Endothelial cell of umbilical vein (primary cell): ENCODE measurements at regions not wholly inside any gene's neighbourhood (a gene's known extent, or its start where the extent isn't known, plus 50 kb on each side); places are given as distances from the start of the nearest gene placed in this dataset.
"Not testable (repeated sequence)": the region's sequence is repeated elsewhere in the genome, so short reads cannot be mapped to it uniquely, and the experiment has no call there.

Source experiments
- BruUV-seq: library from RNA; stranded (reverse); fragments of 400-500 nt; replicated peaks from 2 replicates; lab custom pipeline; 2021; lab: Mats Ljungman, UMichigan
- CTCF ChIA-PET: fragments of 300-600, 350-600 bp; sonication (Branson Sonifier 250); formaldehyde crosslinking; loops from one replicate; lab custom pipeline; 2021; ENCODE audit warnings: antibody characterized with exemption, inconsistent platforms; lab: Charles Lee
- POLR2A ChIA-PET: fragments of 300-600, 350-600 bp; sonication (Branson Sonifier 250); formaldehyde crosslinking; loops from one replicate; lab custom pipeline; 2021; ENCODE audit warnings: antibody characterized with exemption, inconsistent platforms; lab: Charles Lee
- DNase-seq: peaks from one replicate; pipeline ENCODE4 v3.0.0-alpha.2; 2011; ENCODE audit warnings: low read depth, low spot score
- FAIRE-seq: peaks from 2 replicates; lab custom pipeline; 2011; peaks lifted over from hg19 to GRCh38; lab: Jason Lieb, UNC
- H2AFZ ChIP-seq: 2 replicates; pipeline ENCODE4 v1.6.0; 2012; ENCODE audit warnings: low read depth, low read length, control low read depth, inconsistent platforms
- H3K27ac ChIP-seq: 2 replicates; pipeline ENCODE4 v1.5.1; 2011; ENCODE audit warnings: low read depth, mild to moderate bottlenecking, control low read depth, low read length, moderate library complexity; ENCODE audit not compliant: insufficient read depth
- H3K27me3 ChIP-seq, 2 experiments: 2 replicates each; pipeline versions ENCODE4 v1.6.0 to v1.6.1; 2011; ENCODE audit warnings: low read length in 2 of 2, mixed read lengths in 1 of 2; ENCODE audit not compliant: control insufficient read depth in 2 of 2, insufficient read depth in 2 of 2
- H3K36me3 ChIP-seq, 2 experiments: 2 replicates in 1 of 2; 3 replicates in 1 of 2; pipeline ENCODE4 v1.5.1; 2011; ENCODE audit warnings: low read length in 2 of 2, mild to moderate bottlenecking in 1 of 2, moderate library complexity in 1 of 2; ENCODE audit not compliant: control insufficient read depth in 2 of 2, insufficient read depth in 2 of 2; ENCODE audit errors: extremely low read depth in 1 of 2
- H3K4me1 ChIP-seq: 3 replicates; pipeline ENCODE4 v1.5.1; 2011; ENCODE audit warnings: mild to moderate bottlenecking, low read length; ENCODE audit not compliant: control insufficient read depth, insufficient read depth; ENCODE audit errors: extremely low read depth
- H3K4me2 ChIP-seq: 2 replicates; pipeline ENCODE4 v1.6.1; 2011; ENCODE audit warnings: low read length, control low read depth, mixed read lengths; ENCODE audit not compliant: insufficient read depth
- H3K4me3 ChIP-seq, 3 experiments: fragments of 200-600 bp in 1 of 3; sonication (generic), shearing (Covaris generic) in 1 of 3; replicated peaks in 1 of 3; 2 replicates each; pipeline ENCODE4 v1.5.1; 2011 to 2016; ENCODE audit warnings: control low read depth in 3 of 3, low read length in 3 of 3, mild to moderate bottlenecking in 2 of 3, inconsistent platforms in 1 of 3, low read depth in 1 of 3, moderate library complexity in 1 of 3; ENCODE audit not compliant: insufficient read depth in 1 of 3
- H3K79me2 ChIP-seq: 2 replicates; pipeline ENCODE4 v1.6.0; 2012; ENCODE audit warnings: low read length, inconsistent platforms; ENCODE audit not compliant: control insufficient read depth, insufficient read depth
- H3K9ac ChIP-seq: replicated peaks from 2 replicates; pipeline ENCODE3; 2011; ENCODE audit warnings: low read length, control low read depth; ENCODE audit not compliant: insufficient read depth; ENCODE audit errors: extremely low read depth
- H3K9me1 ChIP-seq: replicated peaks from 3 replicates; pipeline ENCODE4 v1.6.0; 2011; ENCODE audit warnings: mild to moderate bottlenecking, low read length; ENCODE audit not compliant: control insufficient read depth, insufficient read depth; ENCODE audit errors: extremely low read depth
- H3K9me3 ChIP-seq: replicated peaks from 2 replicates; pipeline ENCODE4 v1.5.1; 2012; ENCODE audit warnings: low read length, inconsistent platforms; ENCODE audit not compliant: control insufficient read depth, insufficient read depth
- H4K20me1 ChIP-seq: replicated peaks from 2 replicates; pipeline ENCODE3; 2011; ENCODE audit warnings: mild to moderate bottlenecking, low read length; ENCODE audit not compliant: control insufficient read depth, insufficient read depth; ENCODE audit errors: extremely low read depth
- GATA2 ChIP-seq: IDR thresholded peaks from 2 replicates; pipeline ENCODE4 v1.7.0; 2011; ENCODE audit warnings: low read depth, mild to moderate bottlenecking, moderate library complexity, mixed read lengths, low read length; ENCODE audit not compliant: insufficient read length, insufficient read depth
- JUN ChIP-seq: IDR thresholded peaks from 2 replicates; pipeline ENCODE4 v1.6.1; 2011; ENCODE audit warnings: borderline replicate concordance, low read depth; ENCODE audit not compliant: insufficient read length, insufficient read depth
- dilution Hi-C: fragments of 300-500 bp; cut with MboI; formaldehyde crosslinking; loops from one replicate; pipeline ENCODE4 v1.15.0; 2019; ENCODE audit warnings: low sequenced_read_pairs; ENCODE audit not compliant: extremely low pct_ligation_motif_present
- intact Hi-C: fragments of 100-400 bp; cut with micrococcal nuclease; formaldehyde crosslinking; loops from one replicate; pipeline ENCODE4 v1.10.0; 2022
- TF ChIP-seq, protein P1 (sequence below), 2 donors: IDR thresholded peaks; 1 replicate in 1 of 2; 2 replicates in 1 of 2; pipeline ENCODE4 v1.5.1; 2011; ENCODE audit warnings: low read length in 2 of 2, mild to moderate bottlenecking in 2 of 2, moderate library complexity in 2 of 2, control low read depth in 1 of 2, inconsistent platforms in 1 of 2, low read depth in 1 of 2; ENCODE audit not compliant: insufficient read depth in 1 of 2; ENCODE audit errors: extremely low read depth in 1 of 2

DNA sequence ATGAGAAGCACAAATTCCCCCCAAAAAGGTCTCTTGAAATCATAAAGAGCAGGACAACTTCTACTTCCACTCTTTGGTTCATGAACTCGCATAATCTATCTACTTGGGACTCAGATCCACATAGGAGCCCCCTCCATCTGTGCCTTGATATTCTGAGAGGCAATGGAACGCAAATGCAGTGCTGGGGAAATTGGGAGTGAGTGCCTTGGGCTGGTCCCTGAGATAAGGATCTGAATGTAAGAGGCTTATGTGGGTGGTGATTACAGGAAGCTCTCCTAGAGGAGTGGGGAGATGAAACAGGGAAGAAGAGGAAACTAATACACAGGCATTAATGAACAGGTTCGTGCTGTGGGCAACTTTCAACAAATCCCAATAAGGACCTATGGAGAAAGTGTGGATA lies 285.6 kb downstream of the RASEF start:
- Histone ChIP-seq H4K20me1 (no peaks in the 10 kb centered on the region), H3K27me3 (no peaks in the 10 kb centered on the region), H3K27ac (no peak overlapping the region), H2AFZ (no peak overlapping the region), H3K4me3 (no peak overlapping the region), H3K79me2 (no peaks in the 10 kb centered on the region), H3K9ac (no peak overlapping the region), H3K36me3 (no peaks in the 10 kb centered on the region), H3K9me3 (peaks cover 2% of the 10 kb centered on the region), H3K4me1 (no peaks in the 10 kb centered on the region), H3K9me1 (no peaks in the 10 kb centered on the region), H3K4me2 (no peak overlapping the region)
- intact Hi-C loops = no loop called here
- FAIRE-seq = no peak
- POLR2A ChIA-PET = no interaction called here
- BruUV-seq = no TSS peak
- no peak for DNase-seq
- TF ChIP-seq JUN (no peak), GATA2 (no peak)
- TF ChIP-seq, protein P1, sequence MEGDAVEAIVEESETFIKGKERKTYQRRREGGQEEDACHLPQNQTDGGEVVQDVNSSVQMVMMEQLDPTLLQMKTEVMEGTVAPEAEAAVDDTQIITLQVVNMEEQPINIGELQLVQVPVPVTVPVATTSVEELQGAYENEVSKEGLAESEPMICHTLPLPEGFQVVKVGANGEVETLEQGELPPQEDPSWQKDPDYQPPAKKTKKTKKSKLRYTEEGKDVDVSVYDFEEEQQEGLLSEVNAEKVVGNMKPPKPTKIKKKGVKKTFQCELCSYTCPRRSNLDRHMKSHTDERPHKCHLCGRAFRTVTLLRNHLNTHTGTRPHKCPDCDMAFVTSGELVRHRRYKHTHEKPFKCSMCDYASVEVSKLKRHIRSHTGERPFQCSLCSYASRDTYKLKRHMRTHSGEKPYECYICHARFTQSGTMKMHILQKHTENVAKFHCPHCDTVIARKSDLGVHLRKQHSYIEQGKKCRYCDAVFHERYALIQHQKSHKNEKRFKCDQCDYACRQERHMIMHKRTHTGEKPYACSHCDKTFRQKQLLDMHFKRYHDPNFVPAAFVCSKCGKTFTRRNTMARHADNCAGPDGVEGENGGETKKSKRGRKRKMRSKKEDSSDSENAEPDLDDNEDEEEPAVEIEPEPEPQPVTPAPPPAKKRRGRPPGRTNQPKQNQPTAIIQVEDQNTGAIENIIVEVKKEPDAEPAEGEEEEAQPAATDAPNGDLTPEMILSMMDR (IDR thresholded peaks at IDR 0.05; ENCODE audit: extremely low read depth in 1 of 2, insufficient read depth in 1 of 2, low read depth in 1 of 2, low read length in 2 of 2) = no peak
- CTCF ChIA-PET = no interaction called here
- dilution Hi-C loops = no loop called here

DNA sequence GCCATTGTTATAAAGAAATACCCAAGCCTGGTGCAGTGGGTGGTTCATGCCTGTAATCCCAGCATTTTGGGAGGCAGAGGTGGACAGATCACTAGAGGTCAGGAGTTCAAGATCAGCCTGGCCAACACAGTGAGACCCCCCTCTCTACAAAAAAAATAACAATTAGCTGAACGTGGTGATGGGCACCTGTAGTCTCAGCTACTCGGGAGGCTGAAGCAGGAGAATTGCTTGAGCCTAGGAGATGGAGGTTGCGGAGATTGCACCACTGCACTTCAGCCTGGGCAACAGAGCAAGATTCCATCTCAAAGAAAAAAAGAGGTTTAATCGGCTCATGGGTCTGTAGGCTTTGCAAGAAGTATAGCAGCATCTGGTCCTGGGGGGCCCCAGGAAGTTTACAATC lies 284.0 kb downstream of the RASEF start:
- DNase-seq, H3K4me1 ChIP-seq, dilution Hi-C loops, H3K9me1 ChIP-seq, H3K4me2 ChIP-seq, FAIRE-seq, H3K36me3 ChIP-seq, intact Hi-C loops, H3K79me2 ChIP-seq, H4K20me1 ChIP-seq, H3K27ac ChIP-seq, H2AFZ ChIP-seq, H3K9ac ChIP-seq, BruUV-seq, H3K27me3 ChIP-seq, H3K9me3 ChIP-seq, POLR2A ChIA-PET, H3K4me3 ChIP-seq, CTCF ChIA-PET: not testable (repeated sequence)
